Esophagus (tissue), 2 donors: ENCODE measurements at regions not wholly inside any gene's neighbourhood (a gene's known extent, or its start where the extent isn't known, plus 50 kb on each side); places are given as distances from the start of the nearest gene placed in this dataset.

Experiments
- H3K27ac ChIP-seq, 2 donors: one replicate each; pipeline ENCODE4 v1.5.1; 2013; ENCODE audit warnings: low read depth in 2 of 2, mild to moderate bottlenecking in 2 of 2, inconsistent platforms in 1 of 2, low read length in 1 of 2, moderate library complexity in 1 of 2
- H3K27me3 ChIP-seq, 2 donors: one replicate each; pipeline ENCODE4 v1.6.1; 2013; ENCODE audit warnings: low read length in 2 of 2, control low read depth in 1 of 2, mild to moderate bottlenecking in 1 of 2; ENCODE audit not compliant: insufficient read depth in 2 of 2, control insufficient read depth in 1 of 2
- H3K36me3 ChIP-seq, 2 donors: one replicate each; pipeline ENCODE4 v1.6.1; 2013; ENCODE audit warnings: low read length in 1 of 2; ENCODE audit not compliant: control insufficient read depth in 2 of 2, insufficient read depth in 2 of 2
- H3K4me1 ChIP-seq, 2 donors: one replicate each; pipeline ENCODE4 v1.6.1; 2013; ENCODE audit warnings: low read length in 1 of 2; ENCODE audit not compliant: control insufficient read depth in 2 of 2, insufficient read depth in 2 of 2
- H3K4me3 ChIP-seq, 2 donors: one replicate each; pipeline ENCODE4 v1.5.1; 2013; ENCODE audit warnings: low read length in 2 of 2, mild to moderate bottlenecking in 2 of 2, low read depth in 1 of 2, moderate library complexity in 1 of 2
- H3K9me3 ChIP-seq, 2 donors: one replicate each; pipeline ENCODE4 v1.6.1; 2013; ENCODE audit warnings: mild to moderate bottlenecking in 2 of 2, low read depth in 1 of 2, low read length in 1 of 2, moderate library complexity in 1 of 2; ENCODE audit not compliant: control insufficient read depth in 2 of 2, insufficient read depth in 1 of 2
- WGBS, 2 donors: extraction: QIAGEN DNeasy Blood & Tissue Kit; methylation state at CpG; one replicate each; pipeline ENCODE4 v1.1.7; 2013; 5-methylcytosine and 5-hydroxymethylcytosine counted together
- donor health status: healthy with polysubstance abuse.
- donor health status: Bipolar disorder and iron deficiency.

- H3K27me3 ChIP-seq: no peaks in the 10 kb centered on the region
- no peaks in the 10 kb centered on the region for H3K4me1 ChIP-seq
- no peak overlapping the region for H3K4me3 ChIP-seq
- no peaks in the 10 kb centered on the region for H3K9me3 ChIP-seq
- no peak overlapping the region for H3K27ac ChIP-seq
- H3K36me3 ChIP-seq: no peaks in the 10 kb centered on the region
- WGBS, 2 donors: 38 to 40% methylated on average over 1 of the region's 1 CpG
Observed at GRCh38 chr6:141107591-141108160, 1025.0 kb upstream of the GJE1 start.

- no peak overlapping the region for H3K4me3 ChIP-seq
- no peaks in the 10 kb centered on the region for H3K36me3 ChIP-seq
- H3K4me1 ChIP-seq: no peaks in the 10 kb centered on the region
- no peaks in the 10 kb centered on the region for H3K27me3 ChIP-seq
- no peaks in the 10 kb centered on the region for H3K9me3 ChIP-seq
- H3K27ac ChIP-seq: no peak overlapping the region
Observed at GRCh38 chr6:141105481-141105880, 1027.2 kb upstream of the GJE1 start.

DNA sequence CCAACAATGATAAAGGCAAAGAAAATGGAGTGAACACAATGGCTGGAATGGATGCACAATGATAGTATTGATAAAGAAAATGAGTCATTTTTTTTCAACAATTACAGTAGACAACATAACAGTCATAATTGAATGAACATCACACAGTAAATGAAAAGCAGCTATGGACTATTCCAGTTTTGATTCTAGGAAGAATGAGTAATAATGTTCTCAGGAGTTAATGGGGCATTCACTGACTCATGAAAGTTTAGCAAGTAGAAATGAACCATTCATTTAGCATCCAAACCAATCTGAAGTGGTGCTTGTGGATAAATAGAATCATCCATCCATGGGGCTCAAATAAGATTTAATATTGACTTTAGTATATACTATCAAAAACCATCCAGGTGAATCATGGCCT, 1029.5 kb upstream of the GJE1 start:
- Histone ChIP-seq H3K36me3 (no peaks in the 10 kb centered on the region), H3K27me3 (no peaks in the 10 kb centered on the region)

GRCh38 chr6:141097471-141097870, 1035.3 kb upstream of the GJE1 start:
- 63 to 67% methylated on average over 1 of the region's 1 CpG for WGBS, 2 donors
- Histone ChIP-seq H3K27ac (no peak overlapping the region), H3K4me1 (no peaks in the 10 kb centered on the region), H3K9me3 (no peaks in the 10 kb centered on the region), H3K4me3 (no peak overlapping the region), H3K27me3 (no peaks in the 10 kb centered on the region), H3K36me3 (no peaks in the 10 kb centered on the region)

More for the DNA sequence above, 1029.5 kb upstream of the GJE1 start:
- Histone ChIP-seq H3K4me3 (no peak overlapping the region), H3K27ac (no peak overlapping the region), H3K4me1 (no peaks in the 10 kb centered on the region), H3K9me3 (no peaks in the 10 kb centered on the region)

- no peaks in the 10 kb centered on the region for H3K9me3 ChIP-seq
- H3K27ac ChIP-seq: no peak overlapping the region
- H3K4me3 ChIP-seq: no peak overlapping the region
- WGBS, 2 donors: 48 to 52% methylated on average over 1 of the region's 1 CpG
- H3K27me3 ChIP-seq: no peaks in the 10 kb centered on the region
- no peaks in the 10 kb centered on the region for H3K36me3 ChIP-seq
- no peaks in the 10 kb centered on the region for H3K4me1 ChIP-seq
Observed at GRCh38 chr6:141095308-141095707, 1037.4 kb upstream of the GJE1 start.

GRCh38 chr6:141088171-141088570, 1044.6 kb upstream of the GJE1 start:
- Histone ChIP-seq H3K9me3 (no peaks in the 10 kb centered on the region), H3K4me3 (no peak overlapping the region), H3K36me3 (no peaks in the 10 kb centered on the region)

DNA sequence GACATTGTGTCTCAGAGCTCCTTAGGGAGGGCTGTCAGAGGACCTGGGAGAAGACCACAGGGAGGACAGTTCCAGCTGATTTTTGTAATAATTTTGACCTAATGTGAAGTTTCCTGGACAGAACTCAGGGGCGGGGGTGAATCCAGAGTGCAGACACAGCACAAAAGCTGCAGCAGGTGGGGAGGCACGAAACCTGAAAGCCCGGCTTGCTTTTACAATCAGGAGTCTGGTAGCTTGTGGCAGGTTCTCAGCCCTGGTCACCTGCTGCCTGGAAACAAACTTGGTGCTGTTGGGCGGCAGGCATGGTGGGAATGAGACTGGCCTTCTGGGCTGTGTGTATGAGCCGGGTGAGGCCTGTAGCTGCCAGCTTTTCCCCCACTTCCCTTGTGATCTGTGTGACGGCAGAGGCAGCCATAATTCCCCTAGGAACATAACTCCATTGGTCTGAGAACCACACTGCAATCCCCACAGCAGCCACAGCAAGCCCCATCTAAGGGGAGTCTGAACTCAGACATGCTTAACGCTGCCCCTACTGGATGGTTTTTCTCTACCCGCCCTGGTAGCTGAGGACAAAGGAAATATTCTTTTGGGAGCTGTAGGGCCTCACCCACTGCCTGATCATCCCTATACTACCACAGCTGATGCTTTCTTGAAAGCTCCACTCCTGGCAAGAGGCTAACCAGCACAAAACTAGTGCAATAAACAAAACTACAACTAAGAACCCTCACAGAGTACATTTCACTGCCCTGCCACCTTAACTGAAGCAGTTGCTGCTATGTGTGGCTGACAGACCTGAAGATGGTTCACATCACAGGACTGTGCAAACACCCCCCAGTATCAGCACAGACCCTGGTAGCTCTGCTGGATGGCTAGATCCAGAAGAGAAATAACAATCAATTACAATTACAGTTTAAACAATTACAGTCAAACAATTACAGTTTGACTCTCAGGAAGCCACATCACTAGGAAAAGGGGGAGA, 1055.1 kb upstream of the GJE1 start:
- no peak overlapping the region for H3K4me3 ChIP-seq
- no peaks in the 10 kb centered on the region for H3K36me3 ChIP-seq
- no peaks in the 10 kb centered on the region for H3K27me3 ChIP-seq
- H3K9me3 ChIP-seq: peaks cover 1 to 2% of the 10 kb centered on the region in 2 donors
- H3K27ac ChIP-seq: no peak overlapping the region
- H3K4me1 ChIP-seq: no peaks in the 10 kb centered on the region
- 86 to 90% methylated on average over 8 of the region's 8 CpGs for WGBS, 2 donors

More at GRCh38 chr6:141088171-141088570, 1044.6 kb upstream of the GJE1 start:
- Histone ChIP-seq H3K27ac (no peak overlapping the region), H3K4me1 (no peaks in the 10 kb centered on the region), H3K27me3 (no peaks in the 10 kb centered on the region)

DNA sequence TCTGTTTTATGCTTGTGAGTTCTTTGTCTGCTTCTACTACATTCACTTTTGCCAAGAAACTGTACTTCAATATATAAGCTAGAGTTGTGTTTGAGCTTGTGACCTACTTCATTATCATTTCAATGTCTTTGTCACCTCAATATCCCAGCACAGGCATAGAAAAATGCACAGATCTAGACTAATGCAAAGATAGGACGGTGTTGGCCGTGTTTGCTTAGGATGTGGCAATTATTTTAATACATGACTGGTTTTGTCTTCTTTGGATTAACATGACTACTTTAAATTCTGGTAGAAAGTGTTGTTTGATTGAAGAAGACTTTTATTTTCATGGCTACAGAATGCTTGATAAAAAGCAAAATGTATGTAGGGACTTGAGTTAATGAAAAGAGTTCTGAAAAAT, 1075.0 kb upstream of the GJE1 start:
- Histone ChIP-seq H3K9me3 (no peaks in the 10 kb centered on the region), H3K27me3 (no peaks in the 10 kb centered on the region), H3K4me1 (no peaks in the 10 kb centered on the region), H3K36me3 (no peaks in the 10 kb centered on the region), H3K4me3 (no peak overlapping the region), H3K27ac (no peak overlapping the region)
- 85 to 92% methylated on average over 2 of the region's 2 CpGs for WGBS, 2 donors

DNA sequence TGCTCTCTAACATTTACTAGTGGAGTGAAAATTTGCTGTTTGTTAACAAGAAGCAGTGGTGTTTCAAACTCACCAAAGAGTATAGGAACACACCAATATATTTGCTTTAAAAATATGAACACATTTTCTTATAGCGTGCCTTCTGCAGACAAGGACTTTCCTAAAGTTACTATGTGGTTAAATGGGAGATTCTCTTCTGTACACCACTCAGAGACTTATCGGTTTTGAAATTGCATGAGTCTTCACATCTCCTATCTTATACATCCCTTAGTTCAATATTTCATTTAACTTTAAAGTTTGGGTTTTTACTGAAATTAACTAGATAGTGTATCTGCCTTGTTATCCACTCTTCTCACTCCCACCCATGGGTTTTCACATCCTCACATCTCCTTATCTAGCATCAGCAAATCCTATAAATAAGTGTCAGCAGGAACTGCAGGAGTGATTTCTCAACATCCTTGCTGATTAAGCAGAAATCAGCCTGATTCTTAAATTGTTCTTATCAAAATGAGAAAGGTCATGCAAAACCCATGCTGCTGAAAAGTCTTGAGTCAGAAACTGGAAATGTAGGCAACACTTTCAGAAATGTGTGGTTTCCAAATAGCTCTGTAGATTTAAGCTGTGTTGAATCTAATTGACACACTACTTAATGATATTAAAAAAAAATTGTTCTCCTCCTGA, 1075.6 kb upstream of the GJE1 start:
- Histone ChIP-seq H3K9me3 (no peaks in the 10 kb centered on the region), H3K36me3 (no peaks in the 10 kb centered on the region), H3K27me3 (no peaks in the 10 kb centered on the region), H3K4me3 (no peak overlapping the region), H3K27ac (no peak overlapping the region), H3K4me1 (no peaks in the 10 kb centered on the region)
- 85 to 91% methylated on average over 2 of the region's 2 CpGs for WGBS, 2 donors
